ENCODE measurements at regions not wholly inside any gene's neighbourhood (a gene's known extent, or its start where the extent isn't known, plus 50 kb on each side); places are given as distances from the start of the nearest gene placed in this dataset.

- ChIA-PET POLR2A (no interaction called here), CTCF (no interaction called here)
- DNase-seq (ENCODE audit: low read depth, low spot score) = no peak
- no peaks in the 10 kb centered on the region for H3K27me3 ChIP-seq (ENCODE audit: control insufficient read depth, insufficient read depth, low read length)
- no peak overlapping the region for H3K27ac ChIP-seq (ENCODE audit: low read depth, low read length)
- H3K4me3 ChIP-seq (ENCODE audit: low read depth, low read length) = no peak overlapping the region
- TF ChIP-seq CTCF (IDR thresholded peaks at IDR 0.05; ENCODE audit: low read depth, low read length) = no peak
- peaks cover 17% of the 10 kb centered on the region for H3K9me3 ChIP-seq (ENCODE audit: control insufficient read depth, insufficient read depth, low read length)
These were observed 852.3 kb upstream of the TMEM132C start for GRCh38 chr12:127414636-127415035.

- ChIA-PET CTCF (interaction anchor here (1.0 kb wide), 1 partner anchor 35 kb away, joined by 4 read pairs; no protein-coding TSS in a partner anchor), POLR2A (no interaction called here)
- H3K9me3 ChIP-seq (ENCODE audit: control insufficient read depth, insufficient read depth, low read length) = peaks cover 15% of the 10 kb centered on the region
- H3K27ac ChIP-seq (ENCODE audit: low read depth, low read length) = no peak overlapping the region
- H3K27me3 ChIP-seq (ENCODE audit: control insufficient read depth, insufficient read depth, low read length) = no peaks in the 10 kb centered on the region
- DNase-seq (ENCODE audit: low read depth, low spot score) = no peak
- no peak overlapping the region for H3K4me3 ChIP-seq (ENCODE audit: low read depth, low read length)
- TF ChIP-seq CTCF (IDR thresholded peaks at IDR 0.05; ENCODE audit: low read depth, low read length) = no peak
These were observed 850.2 kb upstream of the TMEM132C start for GRCh38 chr12:127416796-127417195.

GRCh38 chr12:127419111-127419510, 847.9 kb upstream of the TMEM132C start:
- H3K27me3 ChIP-seq (ENCODE audit: control insufficient read depth, insufficient read depth, low read length) = no peaks in the 10 kb centered on the region
- TF ChIP-seq CTCF (IDR thresholded peaks at IDR 0.05; ENCODE audit: low read depth, low read length) = no peak
- ChIA-PET POLR2A (no interaction called here), CTCF (no interaction called here)
- no peak for DNase-seq (ENCODE audit: low read depth, low spot score)
- no peak overlapping the region for H3K27ac ChIP-seq (ENCODE audit: low read depth, low read length)
- H3K4me3 ChIP-seq (ENCODE audit: low read depth, low read length) = no peak overlapping the region
- H3K9me3 ChIP-seq (ENCODE audit: control insufficient read depth, insufficient read depth, low read length) = peaks cover 11% of the 10 kb centered on the region

GRCh38 chr12:127421614-127422013, 845.4 kb upstream of the TMEM132C start:
- Histone ChIP-seq H3K27ac (ENCODE audit: low read depth, low read length) (no peak overlapping the region), H3K4me3 (ENCODE audit: low read depth, low read length) (no peak overlapping the region), H3K27me3 (ENCODE audit: control insufficient read depth, insufficient read depth, low read length) (no peaks in the 10 kb centered on the region), H3K9me3 (ENCODE audit: control insufficient read depth, insufficient read depth, low read length) (peaks cover 15% of the 10 kb centered on the region)
- no peak for DNase-seq (ENCODE audit: low read depth, low spot score)
- CTCF ChIA-PET = no interaction called here
- no peak for TF ChIP-seq CTCF (IDR thresholded peaks at IDR 0.05; ENCODE audit: low read depth, low read length)
- POLR2A ChIA-PET = no interaction called here

- ChIA-PET POLR2A (no interaction called here), CTCF (no interaction called here)
- Histone ChIP-seq H3K4me3 (ENCODE audit: low read depth, low read length) (no peak overlapping the region), H3K9me3 (ENCODE audit: control insufficient read depth, insufficient read depth, low read length) (peaks cover 13% of the 10 kb centered on the region), H3K27me3 (ENCODE audit: control insufficient read depth, insufficient read depth, low read length) (no peaks in the 10 kb centered on the region), H3K27ac (ENCODE audit: low read depth, low read length) (no peak overlapping the region)
- no peak for TF ChIP-seq CTCF (IDR thresholded peaks at IDR 0.05; ENCODE audit: low read depth, low read length)
- no peak for DNase-seq (ENCODE audit: low read depth, low spot score)
These were observed 843.9 kb upstream of the TMEM132C start for GRCh38 chr12:127422935-127423566.
